NCI-H774 (cell line): ENCODE measurements at regions not wholly inside any gene's neighbourhood (a gene's known extent, or its start where the extent isn't known, plus 50 kb on each side); places are given as distances from the start of the nearest gene placed in this dataset.
"Not testable (repeated sequence)": the region's sequence is repeated elsewhere in the genome, so short reads cannot be mapped to it uniquely, and the experiment has no call there.

Source experiments
- DNase-seq: peaks from one replicate; lab custom pipeline; 2025; lab: John Stamatoyannopoulos, UW

- no peak for DNase-seq
These were observed 123.5 kb upstream of the KITLG start for GRCh38 chr12:88703790-88704189.

- no peak for DNase-seq
These were observed 118.2 kb upstream of the KITLG start for GRCh38 chr12:88698471-88698870.

GRCh38 chr12:88693837-88694445, 113.7 kb upstream of the KITLG start:
- no peak for DNase-seq

GRCh38 chr12:88691811-88692210, 111.5 kb upstream of the KITLG start:
- DNase-seq: no peak

- DNase-seq: no peak
These were observed 104.3 kb upstream of the KITLG start for GRCh38 chr12:88684610-88685009.

GRCh38 chr12:88684170-88684569, 103.9 kb upstream of the KITLG start:
- no peak for DNase-seq

GRCh38 chr12:88683628-88684027, 103.4 kb upstream of the KITLG start:
- DNase-seq: no peak

- no peak for DNase-seq
These were observed 101.0 kb upstream of the KITLG start for GRCh38 chr12:88681271-88681670.

GRCh38 chr12:88677464-88677863, 97.2 kb upstream of the KITLG start:
- DNase-seq: no peak

- DNase-seq: not testable (repeated sequence)
These were observed 87.3 kb upstream of the KITLG start for GRCh38 chr12:88667615-88668014.

- DNase-seq: no peak
These were observed 84.8 kb upstream of the KITLG start for GRCh38 chr12:88665071-88665470.

- no peak for DNase-seq
These were observed 82.7 kb upstream of the KITLG start for GRCh38 chr12:88662961-88663360.

- DNase-seq: no peak
These were observed 81.8 kb upstream of the KITLG start for GRCh38 chr12:88662093-88662492.

GRCh38 chr12:88658009-88658408, 77.7 kb upstream of the KITLG start:
- DNase-seq: no peak

- no peak for DNase-seq
These were observed 70.4 kb upstream of the KITLG start for GRCh38 chr12:88650715-88651114.

- DNase-seq: no peak
These were observed 68.4 kb upstream of the KITLG start for GRCh38 chr12:88648625-88649024.

- no peak for DNase-seq
These were observed 66.6 kb upstream of the KITLG start for GRCh38 chr12:88646824-88647223.

- DNase-seq: no peak
These were observed 65.5 kb upstream of the KITLG start for GRCh38 chr12:88645816-88646215.

GRCh38 chr12:88644946-88645702, 64.9 kb upstream of the KITLG start:
- DNase-seq: no peak

- no peak for DNase-seq
These were observed 63.4 kb upstream of the KITLG start for GRCh38 chr12:88643685-88644084.

- no peak for DNase-seq
These were observed 62.6 kb upstream of the KITLG start for GRCh38 chr12:88642675-88643431.

GRCh38 chr12:88638966-88639760, 58.9 kb upstream of the KITLG start:
- no peak for DNase-seq
